ENCODE measurements at regions not wholly inside any gene's neighbourhood (a gene's known extent, or its start where the extent isn't known, plus 50 kb on each side); places are given as distances from the start of the nearest gene placed in this dataset.

DNA sequence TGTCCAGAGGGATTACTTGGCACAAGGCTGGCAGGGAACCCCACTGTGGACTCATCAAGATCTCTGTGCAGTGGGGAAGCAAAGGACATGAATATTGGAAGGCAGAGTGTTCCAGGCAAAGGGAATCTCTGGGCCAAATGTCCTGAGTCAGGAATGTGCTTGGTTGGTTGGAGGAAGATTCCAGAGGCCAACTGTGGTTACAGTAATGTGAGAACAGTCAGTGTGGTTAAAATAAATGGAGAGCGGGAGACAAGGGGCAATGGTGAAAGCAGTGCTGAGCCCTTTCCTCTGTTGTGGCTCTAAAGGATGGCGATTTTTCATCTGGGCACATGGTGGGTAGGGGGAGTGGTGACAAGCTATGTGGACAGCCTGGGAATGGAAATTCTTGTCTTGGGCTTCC lies 948.2 kb downstream of the BCL11B start:
- no peak for TF ChIP-seq CTCF (IDR thresholded peaks at IDR 0.05; ENCODE audit: insufficient read depth, low read length)
- TF ChIP-seq POLR2AphosphoS5 (IDR thresholded peaks at IDR 0.05; ENCODE audit: low read depth): no peak
- no peak for TF ChIP-seq GABPA (IDR thresholded peaks at IDR 0.05; ENCODE audit: low read depth)
